Right lobe of liver (tissue), 6 donors: ENCODE measurements at regions not wholly inside any gene's neighbourhood (a gene's known extent, or its start where the extent isn't known, plus 50 kb on each side); places are given as distances from the start of the nearest gene placed in this dataset.

Experiments
- ATAC-seq, 4 donors: fragments of 200-7000 bp; cut with Tn5 transposase; one replicate each; pipeline ENCODE4 v1.9.1; 2020; ENCODE audit warnings: mild to moderate bottlenecking in 4 of 4, moderate library complexity in 4 of 4
- DNase-seq, 3 donors: peaks; one replicate each; pipeline ENCODE4 v3.0.0-alpha.2; 2020
- H3K27ac ChIP-seq, 3 donors: fragments of 200-600 bp; one replicate each; pipeline ENCODE4 v1.8.0; 2022
- H3K27me3 ChIP-seq, 2 donors: fragments of 200-600 bp; one replicate each; pipeline ENCODE4 v1.8.0; 2022
- H3K36me3 ChIP-seq, 4 donors: fragments of 200-600 bp; sonication (generic) in 1 of 4; one replicate each; pipeline versions ENCODE4 v1.5.1 to v1.8.0; 2017 to 2022; ENCODE audit warnings: control low read depth in 1 of 4
- H3K4me1 ChIP-seq, 4 donors: fragments of 200-600 bp; sonication (generic) in 1 of 4; one replicate each; pipeline versions ENCODE4 v1.5.1 to v1.8.0; 2017 to 2022; ENCODE audit warnings: control low read depth in 1 of 4
- H3K4me3 ChIP-seq, 3 donors: fragments of 200-600 bp; one replicate each; pipeline ENCODE4 v1.8.0; 2022
- H3K9me3 ChIP-seq, 4 donors: fragments of 200-600 bp; sonication (generic) in 1 of 4; one replicate each; pipeline versions ENCODE4 v1.5.1 to v1.8.0; 2017 to 2022; ENCODE audit warnings: control low read depth in 1 of 4
- CTCF ChIP-seq, 4 donors: fragments of 200-600 bp in 3 of 4; fragments of 450-650 bp in 1 of 4; IDR thresholded peaks; one replicate each; pipeline versions ENCODE4 v1.5.1 to v1.8.0; 2016 to 2022; ENCODE audit warnings: antibody characterized with exemption in 4 of 4, mild to moderate bottlenecking in 2 of 4
- POLR2A ChIP-seq: fragments of 450-650 bp; IDR thresholded peaks from one replicate; pipeline ENCODE4 v1.6.1; 2017; ENCODE audit warnings: antibody characterized with exemption, mild to moderate bottlenecking
- WGBS: methylation state at CpG from one replicate; pipeline ENCODE4 v1.1.6; 2018; ENCODE audit warnings: low coverage, low lambda C conversion rate; ENCODE audit not compliant: insufficient coverage; ENCODE audit errors: missing lambda C conversion rate; 5-methylcytosine and 5-hydroxymethylcytosine counted together
- intact Hi-C, 2 donors: fragments of 100-400 bp; cut with DNase I; formaldehyde crosslinking; loops; one replicate each; pipeline versions ENCODE4 v1.11.2 to v1.14.1; 2022
- donor health status: DM: no; HTN: yes; CAD: no.
- donor health status: DM: no; HTN: no; CAD: no.
- donor health status: DM: no; HTN: no; CAD: no.
- donor health status: DM: no; HTN: yes; CAD: no.
- donor health status: DM: no; HTN: yes; CAD: no.

DNA sequence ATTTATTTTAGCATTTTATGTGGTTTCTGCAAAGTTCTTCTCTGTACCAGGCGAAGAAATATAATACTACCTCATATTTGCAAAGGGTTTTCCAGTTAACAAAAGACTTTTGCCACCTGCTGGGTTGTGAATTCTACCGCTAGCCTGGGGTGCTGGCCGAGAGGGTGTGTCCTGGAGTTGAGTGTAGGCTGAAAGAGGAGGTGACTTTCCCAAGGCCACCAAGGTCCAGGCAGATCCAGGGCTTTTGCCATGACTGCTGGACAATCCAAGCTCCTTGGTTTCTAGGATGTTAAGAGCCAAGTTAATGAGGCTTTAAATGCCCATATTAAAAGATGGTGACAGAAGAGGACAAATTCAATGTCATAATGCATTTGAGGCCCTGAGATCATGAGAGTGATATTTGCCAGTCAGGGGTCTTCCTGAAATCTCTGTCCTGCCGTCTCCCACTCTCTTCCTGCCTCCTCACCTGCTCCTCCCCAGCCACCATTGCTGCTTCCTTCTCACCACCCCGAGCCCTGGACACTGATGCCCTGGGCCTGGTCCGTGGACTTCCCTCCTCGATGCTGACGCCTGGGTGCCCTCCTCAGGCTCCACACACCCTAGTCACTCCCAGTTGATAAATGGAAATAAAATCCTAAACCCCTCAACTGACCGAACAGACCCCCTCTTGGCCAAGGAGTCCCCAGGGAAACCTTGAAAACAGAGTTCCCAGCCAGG is 825.6 kb downstream of the TBC1D22A start:
- Histone ChIP-seq H3K27ac (no peak overlapping the region), H3K27me3 (peaks cover 0 to 9% of the 10 kb centered on the region in 2 donors), H3K4me3 (no peak overlapping the region), H3K36me3 (no peaks in the 10 kb centered on the region), H3K9me3 (no peaks in the 10 kb centered on the region), H3K4me1 (no peaks in the 10 kb centered on the region)
- 56% methylated on average over 9 of the region's 9 CpGs for WGBS
- TF ChIP-seq CTCF (IDR thresholded peaks at IDR 0.05) (no peak), POLR2A (no peak)
- no peak for ATAC-seq
- peak in 1 of 3 donors; percentile 25 for DNase-seq
- intact Hi-C loops: no loop called here

DNA sequence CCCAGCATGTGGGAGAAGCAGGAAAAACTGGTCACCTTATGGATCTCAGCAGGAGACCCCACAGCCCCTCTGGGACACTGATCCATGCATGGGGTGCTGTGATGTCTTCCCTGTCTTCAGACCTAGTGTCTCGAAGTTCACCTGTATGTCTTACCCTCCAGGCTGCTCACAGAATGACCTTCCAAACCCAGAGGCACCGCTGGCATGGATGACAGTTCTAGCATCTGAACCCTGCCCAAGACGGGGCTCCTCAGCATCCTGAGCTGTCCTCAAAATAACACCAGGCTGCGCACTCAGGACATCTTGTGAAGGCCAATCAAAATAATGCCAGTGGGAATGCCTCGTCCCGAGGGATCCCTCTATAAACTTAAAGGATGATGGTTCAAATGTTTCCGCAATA is 824.9 kb downstream of the TBC1D22A start:
- Histone ChIP-seq H3K4me1 (no peaks in the 10 kb centered on the region), H3K27me3 (peaks cover 0 to 11% of the 10 kb centered on the region in 2 donors), H3K36me3 (no peaks in the 10 kb centered on the region), H3K27ac (no peak overlapping the region), H3K9me3 (no peaks in the 10 kb centered on the region), H3K4me3 (no peak overlapping the region)
- ATAC-seq (no peak), DNase-seq (peak in 1 of 3 donors; percentile 18)
- WGBS: 70% methylated on average over 5 of the region's 7 CpGs
- TF ChIP-seq CTCF (IDR thresholded peaks at IDR 0.05) (no peak), POLR2A (no peak)
- intact Hi-C loops: no loop called here

- no peak overlapping the region for H3K27ac ChIP-seq
- intact Hi-C loops: no loop called here
- H3K9me3 ChIP-seq: no peaks in the 10 kb centered on the region
These were observed 824.5 kb downstream of the TBC1D22A start for GRCh38 chr22:47586946-47587345.

DNA sequence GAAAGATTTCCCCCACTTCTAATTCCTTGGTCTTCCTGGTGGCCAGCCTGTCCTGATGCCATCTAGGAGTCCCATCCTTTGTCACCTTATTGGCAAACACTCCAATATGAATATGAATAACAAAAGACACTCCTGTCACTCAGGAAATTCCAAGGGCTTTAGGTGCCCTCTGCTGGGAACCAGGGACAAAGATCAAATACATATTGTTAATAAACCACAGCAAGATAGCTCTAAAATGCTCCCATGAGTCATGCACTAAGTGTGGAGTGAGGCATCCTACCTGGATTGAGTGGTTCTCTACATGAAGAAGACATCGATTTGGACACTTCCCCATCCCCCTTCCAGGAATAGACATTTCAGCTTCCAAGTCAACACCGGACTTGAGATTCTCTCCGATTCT is 823.6 kb downstream of the TBC1D22A start:
- Histone ChIP-seq H3K4me3 (no peak overlapping the region), H3K36me3 (no peaks in the 10 kb centered on the region), H3K9me3 (no peaks in the 10 kb centered on the region), H3K27me3 (peaks cover 0 to 11% of the 10 kb centered on the region in 2 donors), H3K27ac (no peak overlapping the region), H3K4me1 (no peaks in the 10 kb centered on the region)
- no peak for DNase-seq
- intact Hi-C loops: no loop called here
- ATAC-seq: no peak
- TF ChIP-seq CTCF (IDR thresholded peaks at IDR 0.05) (no peak), POLR2A (no peak)
- WGBS: 32% methylated on average over 3 of the region's 3 CpGs

More at GRCh38 chr22:47586946-47587345, 824.5 kb downstream of the TBC1D22A start:
- peak in 1 of 3 donors; percentile 12 for DNase-seq
- no peak for TF ChIP-seq CTCF (IDR thresholded peaks at IDR 0.05)
- TF ChIP-seq POLR2A: no peak
- Histone ChIP-seq H3K4me1 (no peaks in the 10 kb centered on the region), H3K4me3 (no peak overlapping the region), H3K36me3 (no peaks in the 10 kb centered on the region), H3K27me3 (peaks cover 0 to 11% of the 10 kb centered on the region in 2 donors)
- no peak for ATAC-seq
- WGBS: 34% methylated on average over 4 of the region's 6 CpGs
